ENCODE measurements at regions not wholly inside any gene's neighbourhood (a gene's known extent, or its start where the extent isn't known, plus 50 kb on each side); places are given as distances from the start of the nearest gene placed in this dataset.

DNA sequence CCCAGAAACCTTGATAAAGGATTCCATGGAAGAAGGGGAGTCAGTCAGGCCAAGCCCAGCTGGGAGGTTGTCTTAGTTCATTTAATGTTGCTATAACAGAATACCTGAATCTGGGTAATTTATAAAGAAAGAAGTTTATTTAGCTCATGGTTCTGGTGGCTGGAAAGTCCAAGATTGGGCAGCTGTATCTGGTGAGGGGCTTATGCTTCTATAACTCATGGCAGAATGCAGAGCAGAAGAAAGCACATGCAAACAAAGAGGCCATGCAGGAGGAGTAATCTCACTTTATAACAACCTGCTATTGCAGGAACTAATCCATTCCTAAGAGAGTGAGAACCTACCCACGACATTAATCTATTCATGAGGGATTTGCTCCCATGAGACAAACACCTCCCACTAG, 54.2 kb upstream of the ANKRD1 start:
- DNase-seq (ENCODE audit: low spot score): no peak

DNA sequence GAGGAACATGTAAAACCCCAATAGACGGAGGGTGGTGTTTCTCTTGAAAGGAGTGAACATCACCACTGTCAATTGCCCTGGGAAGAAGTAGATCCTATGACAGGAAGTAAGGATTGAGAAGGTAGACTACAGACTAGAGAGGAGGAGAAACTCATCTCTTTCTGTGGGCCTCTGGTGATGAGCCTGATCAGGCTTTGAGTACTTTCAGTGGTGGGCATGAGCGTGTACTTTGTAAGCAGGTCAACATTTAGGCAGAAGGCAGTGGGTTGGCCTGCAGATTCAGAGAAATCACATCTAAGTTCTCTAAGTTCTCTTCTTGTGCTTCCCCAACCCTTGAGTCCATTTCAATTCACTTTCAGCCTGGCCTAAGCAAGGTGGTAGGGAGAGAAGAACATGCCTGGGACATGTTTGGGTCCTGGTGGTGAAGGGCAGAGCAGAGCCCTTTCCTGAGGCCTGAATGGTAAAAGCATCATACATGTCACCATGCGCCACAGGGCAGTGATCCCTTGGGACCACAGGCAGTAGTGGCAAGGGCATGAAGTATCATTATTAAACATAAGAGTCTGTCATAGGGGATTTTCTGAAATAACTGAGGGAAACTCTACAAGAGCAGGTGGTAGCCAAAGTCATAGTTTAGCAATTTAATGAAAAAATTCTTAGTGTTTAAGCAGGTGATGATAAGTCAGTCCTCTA, 56.4 kb upstream of the ANKRD1 start:
- no peak for DNase-seq (ENCODE audit: low spot score)

DNA sequence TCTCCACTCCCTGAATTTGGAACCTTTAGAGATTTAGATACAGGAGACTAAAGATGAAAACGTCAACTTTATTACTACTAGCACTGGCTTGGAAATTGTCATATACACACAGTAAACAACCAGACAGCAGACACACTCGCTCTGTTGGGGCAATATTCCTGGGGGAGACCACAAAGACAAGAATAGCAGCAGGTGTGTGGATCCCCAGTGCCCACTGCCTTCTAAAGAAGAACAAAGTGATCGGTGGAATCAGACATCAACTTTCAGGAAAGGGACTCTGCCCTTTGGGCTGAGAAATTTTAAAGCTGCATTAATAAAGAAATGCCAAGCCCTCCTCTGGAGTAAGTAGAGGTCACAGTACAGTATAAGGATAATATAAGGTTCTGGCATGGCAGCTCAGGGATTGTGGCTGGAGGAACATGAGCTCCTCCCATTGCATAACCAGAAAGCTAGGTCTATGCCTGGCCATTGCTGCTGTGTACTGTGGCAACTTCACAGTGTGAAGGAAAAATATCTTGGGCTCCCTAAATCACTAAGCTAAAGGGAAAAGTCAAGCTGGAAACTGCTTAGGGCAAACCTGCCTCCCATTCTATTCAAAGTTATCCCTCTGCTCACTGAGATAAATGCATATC, 57.1 kb upstream of the ANKRD1 start:
- no peak for DNase-seq (ENCODE audit: low spot score)

DNA sequence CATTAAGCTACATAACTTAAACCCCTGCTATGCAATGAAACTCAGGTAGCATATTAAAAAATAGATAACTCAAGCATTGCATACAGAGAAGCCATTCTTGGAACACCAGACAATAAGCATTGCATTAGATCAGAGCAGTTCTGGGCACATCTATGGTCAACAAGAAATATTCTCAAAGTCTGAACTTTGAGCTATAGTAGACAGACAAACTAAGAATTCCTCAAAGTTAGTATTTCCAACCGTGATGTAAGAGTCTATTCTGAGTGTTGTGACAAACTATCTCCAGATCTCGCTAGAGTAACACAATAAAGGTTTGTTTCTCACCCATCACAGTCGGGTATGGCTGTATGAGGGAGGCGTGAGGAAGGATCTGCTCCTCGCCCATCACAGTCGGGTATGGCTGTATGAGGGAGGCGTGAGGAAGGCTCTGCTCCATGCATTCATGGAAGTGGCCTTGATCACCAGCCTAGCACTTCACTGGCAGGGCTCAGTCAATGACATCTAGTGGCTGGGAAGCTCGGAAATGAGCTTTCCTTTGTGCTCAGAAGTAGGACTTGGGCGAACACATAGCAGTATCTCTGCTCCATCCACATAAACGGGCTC, 61.6 kb upstream of the ANKRD1 start:
- no peak for DNase-seq (ENCODE audit: low spot score)

DNA sequence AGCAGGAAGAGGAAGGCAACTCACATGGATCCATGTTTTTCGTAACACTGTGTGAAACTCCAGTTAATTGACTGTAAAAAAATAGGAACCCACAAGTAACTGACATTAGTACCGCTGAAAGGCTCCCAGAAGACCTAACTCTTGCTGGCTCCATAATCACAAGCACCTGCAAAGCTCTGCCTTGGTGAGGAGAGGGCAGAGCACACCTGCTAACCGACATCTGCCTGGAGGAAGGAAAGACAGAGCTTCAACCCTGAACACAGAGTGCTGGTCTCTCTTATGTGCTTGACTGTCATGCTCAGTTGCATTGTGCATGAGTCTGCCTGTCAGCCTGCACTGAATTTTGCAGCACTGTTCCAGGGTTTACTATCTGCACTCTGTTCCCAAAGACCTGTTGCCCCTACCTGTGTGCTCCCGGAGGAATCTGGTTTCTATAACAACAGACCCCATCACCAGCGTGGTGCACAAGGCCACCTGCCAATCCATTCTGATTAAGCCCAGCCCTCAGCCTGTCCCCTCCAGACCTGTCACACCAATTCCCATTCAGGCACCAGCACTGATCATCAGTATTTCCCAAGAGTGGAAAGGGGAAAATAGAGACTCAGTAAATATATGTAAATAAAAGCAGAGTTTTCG, 63.1 kb upstream of the ANKRD1 start:
- no peak for DNase-seq (ENCODE audit: low spot score)

DNA sequence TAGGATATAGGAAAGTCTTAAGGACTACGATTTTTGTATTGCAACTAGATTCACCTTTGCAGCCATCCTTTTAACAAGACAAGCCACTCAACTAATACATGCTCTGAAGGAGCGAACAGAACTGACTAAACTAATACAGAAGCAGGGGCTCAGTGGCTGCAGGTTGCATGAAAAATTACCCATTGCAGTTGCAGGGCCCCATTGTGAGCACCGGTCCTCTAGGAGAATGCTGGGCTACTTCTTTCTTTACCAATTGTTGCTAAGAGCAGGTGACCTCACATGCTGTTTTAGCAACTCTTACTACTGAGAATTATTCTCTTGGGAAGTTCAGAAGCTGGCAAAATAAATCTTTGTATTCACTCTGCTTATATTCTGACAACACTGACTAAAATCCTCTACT, 64.0 kb upstream of the ANKRD1 start:
- no peak for DNase-seq (ENCODE audit: low spot score)

DNA sequence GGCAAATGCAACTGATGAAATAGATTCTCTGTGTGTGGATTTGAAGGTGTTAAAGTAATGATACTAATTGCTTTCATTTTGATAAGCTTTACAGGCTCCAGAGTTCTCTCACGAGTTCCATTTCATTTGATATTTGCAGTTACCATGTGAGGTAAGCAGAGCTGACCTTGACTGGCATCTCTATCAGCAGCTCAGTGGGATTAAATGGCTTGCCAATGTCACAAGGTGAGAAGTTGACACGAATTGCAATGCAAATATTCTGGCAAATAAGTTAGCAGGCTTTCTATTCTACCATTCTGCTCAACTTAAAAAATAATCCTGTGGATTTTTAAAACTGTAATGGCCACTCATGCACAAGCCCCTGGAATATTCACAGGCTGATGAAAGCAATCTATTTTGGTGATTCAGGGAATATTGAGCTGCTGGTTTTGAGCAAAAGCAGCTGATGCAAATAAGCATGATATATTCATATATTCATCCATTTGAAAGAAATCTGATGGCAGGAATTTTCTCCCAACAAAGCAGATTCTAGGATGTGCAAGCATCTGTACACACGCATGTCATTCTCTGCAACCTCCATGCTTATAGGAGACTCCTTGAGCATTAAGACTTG, 64.5 kb upstream of the ANKRD1 start:
- DNase-seq (ENCODE audit: low spot score): no peak

DNA sequence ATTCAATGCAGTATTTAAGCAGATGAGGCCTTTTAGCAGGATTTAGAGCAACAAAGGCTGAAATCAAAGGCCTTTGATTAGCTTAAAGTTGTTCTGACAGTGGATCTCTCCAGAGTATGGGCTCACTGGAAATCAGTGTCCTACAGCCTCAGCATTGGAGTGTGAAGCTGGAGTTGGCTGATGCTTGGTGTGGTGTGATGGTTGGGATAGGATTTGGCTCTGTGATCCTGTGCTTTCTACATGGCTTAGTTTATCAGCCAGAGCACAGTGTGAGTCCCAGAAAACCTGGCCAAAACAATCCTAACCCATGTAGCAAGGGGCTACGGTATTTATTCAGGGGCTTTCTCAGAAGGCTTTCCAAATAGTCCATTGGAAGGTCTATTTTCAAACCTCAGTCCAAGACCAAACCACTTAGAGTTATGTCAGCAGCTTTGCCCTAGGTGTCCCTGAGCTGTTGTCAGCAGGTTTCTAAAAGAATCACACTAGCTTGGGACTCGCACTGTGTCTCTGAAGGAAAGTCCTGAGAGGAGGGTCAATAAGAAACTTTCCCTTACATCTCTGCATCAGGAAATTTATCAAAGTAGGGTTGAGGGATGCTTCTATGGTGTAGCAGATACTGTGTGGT, 65.4 kb upstream of the ANKRD1 start:
- no peak for DNase-seq (ENCODE audit: low spot score)

DNA sequence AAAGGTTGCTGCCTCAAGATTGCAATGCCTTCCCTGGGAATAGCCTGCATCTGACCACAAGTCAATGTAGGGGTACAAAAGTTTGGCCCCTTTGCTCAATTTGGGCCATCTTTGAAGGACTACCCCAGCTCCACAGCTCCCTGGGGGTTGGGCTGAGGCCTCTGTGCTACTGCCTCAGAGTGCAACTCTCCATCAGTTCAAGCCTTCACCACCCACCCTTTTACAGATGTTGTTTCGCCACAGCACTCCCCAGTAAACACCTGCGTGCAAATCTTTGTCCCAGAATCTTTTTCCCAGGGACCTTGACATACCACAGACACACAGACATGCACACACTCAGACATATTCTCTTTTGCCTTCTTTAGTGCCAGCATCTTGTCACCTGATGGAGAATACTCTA, 66.0 kb upstream of the ANKRD1 start:
- no peak for DNase-seq (ENCODE audit: low spot score)

DNA sequence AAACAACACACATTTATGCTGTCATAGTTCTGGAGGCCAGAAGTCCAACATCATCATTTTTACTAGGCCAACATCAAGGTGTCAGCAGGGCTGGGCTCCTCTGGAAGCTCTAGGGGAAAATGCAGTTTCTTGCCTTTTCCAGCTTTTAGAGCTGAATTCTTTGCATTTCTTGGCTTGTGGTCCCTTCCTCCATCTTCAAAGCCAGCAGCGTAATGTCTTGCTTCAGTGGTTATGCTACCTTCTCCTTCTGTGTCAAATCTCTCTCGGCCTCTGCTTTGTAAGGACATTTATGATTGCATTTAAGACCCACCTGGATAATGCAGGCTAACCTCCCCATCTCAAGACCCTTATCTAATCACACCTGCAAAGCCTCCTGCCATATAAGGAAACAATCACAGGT, 66.5 kb upstream of the ANKRD1 start:
- no peak for DNase-seq (ENCODE audit: low spot score)

DNA sequence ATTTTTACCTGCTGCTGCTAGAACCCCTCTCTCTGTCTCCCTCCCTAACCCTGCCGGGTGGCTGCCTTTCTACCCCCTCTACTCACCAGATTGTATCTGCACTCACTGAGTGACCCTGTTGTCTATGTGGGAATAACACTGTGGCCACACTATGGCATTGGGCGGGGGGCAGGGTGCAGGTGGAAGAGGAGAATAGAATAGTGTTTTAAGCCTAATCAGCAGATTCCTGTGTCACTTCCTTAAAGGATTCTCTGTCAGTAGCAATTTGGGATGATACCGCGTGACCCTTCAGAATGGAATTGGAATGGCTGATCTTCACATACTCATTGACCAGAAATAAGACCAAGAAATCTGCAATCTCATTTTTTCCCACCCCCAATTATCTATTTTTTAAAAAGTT, 67.1 kb upstream of the ANKRD1 start:
- no peak for DNase-seq (ENCODE audit: low spot score)

DNA sequence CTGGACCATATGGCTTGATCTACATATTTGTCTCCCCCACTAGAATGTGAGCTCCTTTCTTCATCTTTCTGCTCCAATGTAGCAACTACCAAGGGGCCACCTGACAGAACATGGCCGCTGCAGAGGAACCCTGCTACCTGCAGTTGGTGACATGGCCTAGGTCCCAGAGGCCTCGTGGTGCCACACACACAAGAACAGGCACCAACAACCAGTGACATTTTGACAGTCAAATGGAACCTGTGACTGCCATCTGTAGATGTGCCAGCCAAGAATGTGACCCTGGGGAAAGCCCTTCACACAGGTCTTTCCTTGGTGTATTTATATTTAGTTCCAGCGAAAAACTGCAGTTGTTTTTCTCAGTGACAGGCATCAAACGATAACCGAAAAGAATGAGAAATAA, 67.9 kb upstream of the ANKRD1 start:
- no peak for DNase-seq (ENCODE audit: low spot score)

DNA sequence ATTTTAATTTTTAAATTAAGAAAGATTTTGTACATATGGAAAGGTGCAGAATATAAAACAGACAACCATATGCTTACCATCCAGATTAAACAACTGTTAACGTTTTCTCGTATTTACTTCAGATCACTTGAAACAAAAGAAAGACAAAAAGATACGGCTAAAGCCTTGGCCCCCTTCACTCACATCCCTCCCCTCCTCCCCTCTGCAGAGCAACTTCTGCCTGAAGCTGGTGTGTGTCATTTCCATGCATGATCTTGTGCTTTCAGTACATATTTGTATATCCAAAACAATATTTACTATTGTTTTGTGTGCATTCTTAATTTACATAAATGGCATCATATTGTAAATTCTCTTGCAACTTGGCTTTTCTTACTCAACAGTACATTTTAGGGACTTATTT, 68.5 kb upstream of the ANKRD1 start:
- DNase-seq (ENCODE audit: low spot score): no peak

DNA sequence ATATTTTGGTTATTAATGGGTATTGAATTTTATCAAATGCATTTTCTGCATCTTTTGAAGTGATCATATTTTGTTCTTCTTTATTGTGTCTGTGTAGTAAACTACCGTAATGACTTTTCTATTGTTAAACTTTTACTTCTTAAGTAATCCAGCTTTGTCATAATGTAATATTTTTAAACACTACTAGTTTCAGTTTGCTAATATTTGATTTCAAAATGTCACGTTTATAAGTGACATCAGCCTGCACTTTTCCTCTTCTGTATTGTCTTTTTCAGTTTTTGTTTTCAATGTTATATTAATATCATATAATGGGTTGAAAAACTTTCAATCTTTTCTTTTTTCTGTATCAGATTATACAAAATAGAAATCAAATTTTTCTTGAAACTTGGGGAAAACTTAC, 71.6 kb upstream of the ANKRD1 start:
- DNase-seq (ENCODE audit: low spot score): no peak

DNA sequence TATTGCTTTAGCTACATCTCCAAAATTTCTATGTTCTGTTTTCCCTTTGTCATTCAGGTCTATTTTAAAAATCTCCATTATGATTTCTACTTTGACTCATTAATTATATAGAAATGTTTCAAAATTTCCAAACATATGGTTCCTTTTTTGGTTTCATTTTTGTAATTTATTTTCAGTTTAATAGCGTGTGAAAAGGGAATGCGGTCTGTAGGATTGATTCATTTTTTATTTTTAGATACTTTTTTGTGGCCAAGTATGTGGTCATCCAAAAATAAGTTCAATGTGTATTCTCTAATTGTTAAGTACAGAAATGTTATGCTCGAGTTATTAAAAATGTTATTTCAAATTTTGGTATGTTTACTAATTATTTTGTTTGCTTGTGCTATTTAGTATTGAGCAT, 72.5 kb upstream of the ANKRD1 start:
- no peak for DNase-seq (ENCODE audit: low spot score)

DNA sequence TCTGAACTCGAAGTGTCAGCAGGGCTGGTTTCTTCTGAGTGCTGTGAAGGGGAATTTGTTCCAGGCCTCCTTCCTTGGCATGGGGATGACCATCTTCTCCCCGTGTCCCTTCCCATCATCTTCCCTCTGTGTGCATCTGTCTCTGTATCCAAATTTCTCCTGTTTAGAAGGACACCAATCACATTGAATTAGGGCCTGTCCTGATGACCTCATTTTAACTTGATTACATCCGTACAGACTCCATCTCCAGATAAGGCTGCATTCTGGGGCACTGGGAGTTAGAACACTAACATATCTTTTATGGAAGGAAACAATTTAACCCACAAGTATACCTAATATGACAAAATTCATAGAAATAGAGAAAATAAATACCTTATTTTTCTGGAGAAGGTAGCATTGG, 76.8 kb upstream of the ANKRD1 start:
- no peak for DNase-seq (ENCODE audit: low spot score)

DNA sequence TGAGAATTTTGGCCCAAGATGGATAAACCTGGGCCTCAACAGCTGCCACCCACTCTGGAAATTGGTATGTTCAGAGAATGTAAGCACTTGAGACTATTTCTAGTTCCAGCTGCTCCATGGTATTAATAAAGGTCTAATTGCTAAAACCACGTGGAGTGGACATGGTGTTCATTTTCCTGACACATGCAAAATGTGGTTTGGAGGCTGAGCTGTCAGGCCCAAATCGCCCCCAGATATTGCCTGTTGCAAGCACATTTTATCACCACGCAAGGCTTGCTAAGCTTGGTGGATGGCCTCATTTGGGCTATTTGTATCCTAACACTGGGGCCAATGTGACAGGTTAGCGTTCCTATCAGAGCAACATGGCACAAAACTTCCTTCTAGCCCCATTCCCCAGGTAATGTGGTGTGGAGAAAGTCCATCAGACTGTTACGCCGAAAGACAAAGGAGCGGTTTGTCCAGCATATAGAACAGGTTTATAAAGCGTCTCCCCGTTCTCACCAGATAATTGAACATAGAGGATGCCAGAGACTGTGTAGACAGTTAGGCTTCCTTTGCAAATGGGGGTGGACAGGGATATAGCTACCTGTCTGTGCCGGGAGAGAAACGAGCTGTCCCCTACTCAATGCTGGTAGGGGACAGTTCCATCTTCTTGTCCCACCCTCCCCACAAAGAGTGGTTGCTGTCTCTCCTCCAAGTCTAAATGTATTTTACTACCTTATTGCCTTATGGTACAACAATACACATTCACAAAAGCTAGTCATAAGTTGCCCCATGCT, 78.0 kb upstream of the ANKRD1 start:
- DNase-seq (ENCODE audit: low spot score): no peak

DNA sequence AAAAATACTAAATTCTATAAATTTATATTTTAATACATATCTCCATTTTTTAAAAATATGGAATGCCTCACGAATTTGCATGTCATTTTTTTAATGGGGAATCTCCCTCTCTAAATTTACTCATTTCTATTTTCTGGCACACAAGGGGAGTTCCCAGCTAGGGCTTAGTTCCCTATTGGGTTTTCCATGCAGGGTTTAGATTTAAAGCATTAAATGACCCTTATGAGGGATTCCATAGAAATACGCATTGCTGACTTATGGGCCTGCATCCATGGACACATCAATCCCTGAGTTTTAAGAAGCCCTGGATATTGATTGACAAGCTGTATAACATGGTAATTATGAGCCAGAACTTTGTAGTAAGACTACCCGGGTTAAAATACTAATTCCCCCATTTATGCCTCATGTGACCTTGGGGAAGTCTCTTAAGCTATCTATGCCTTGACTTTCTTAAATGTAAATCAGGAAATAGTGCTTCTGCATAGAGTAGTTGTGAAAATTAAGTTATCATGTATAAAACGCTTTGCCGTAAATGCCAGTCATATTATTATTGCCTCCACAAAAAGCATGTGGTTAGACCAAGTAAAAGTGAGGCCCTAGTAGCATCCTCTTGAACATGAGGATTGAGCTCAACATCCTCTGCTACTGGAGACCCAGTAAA, 78.8 kb upstream of the ANKRD1 start:
- DNase-seq (ENCODE audit: low spot score): no peak

DNA sequence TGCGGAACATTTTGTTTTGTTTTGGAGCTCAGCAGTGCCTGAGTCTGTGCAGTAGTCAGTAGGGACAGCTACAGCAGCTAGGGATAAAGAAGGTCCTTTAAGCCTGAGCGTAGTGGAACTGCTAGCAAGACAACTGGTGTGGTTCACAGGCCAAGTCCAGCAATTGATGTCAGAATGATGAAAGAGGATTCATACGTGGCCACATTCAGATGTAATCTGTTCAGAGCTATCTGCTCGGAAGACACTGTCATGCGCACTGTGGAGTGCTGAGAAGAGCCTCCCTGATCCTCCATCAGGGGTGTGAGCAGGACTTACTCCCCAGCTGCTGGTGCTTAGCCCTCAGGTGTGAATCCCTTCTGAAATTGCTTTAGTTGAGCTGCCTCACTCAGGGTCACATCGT, 79.6 kb upstream of the ANKRD1 start:
- no peak for DNase-seq (ENCODE audit: low spot score)

DNA sequence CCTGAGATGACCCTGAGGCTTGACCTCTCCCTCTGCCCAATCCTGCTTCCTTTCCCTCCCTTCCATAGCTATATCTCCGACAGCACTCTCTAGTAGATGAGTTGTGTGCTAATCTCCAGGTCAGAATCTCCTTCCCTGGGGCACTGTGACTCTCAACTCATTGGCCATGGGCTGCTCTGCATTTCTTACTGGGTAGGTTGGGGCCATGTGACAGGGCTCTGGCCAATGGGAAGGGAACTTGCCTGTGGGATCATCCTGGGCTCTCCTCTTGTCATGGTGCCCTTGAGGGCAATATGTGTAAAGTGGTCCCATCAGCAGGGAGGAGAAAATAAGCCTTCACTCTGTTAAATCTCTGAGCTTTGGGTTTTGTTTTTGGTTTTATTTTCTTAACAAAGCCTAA, 80.1 kb upstream of the ANKRD1 start:
- no peak for DNase-seq (ENCODE audit: low spot score)

DNA sequence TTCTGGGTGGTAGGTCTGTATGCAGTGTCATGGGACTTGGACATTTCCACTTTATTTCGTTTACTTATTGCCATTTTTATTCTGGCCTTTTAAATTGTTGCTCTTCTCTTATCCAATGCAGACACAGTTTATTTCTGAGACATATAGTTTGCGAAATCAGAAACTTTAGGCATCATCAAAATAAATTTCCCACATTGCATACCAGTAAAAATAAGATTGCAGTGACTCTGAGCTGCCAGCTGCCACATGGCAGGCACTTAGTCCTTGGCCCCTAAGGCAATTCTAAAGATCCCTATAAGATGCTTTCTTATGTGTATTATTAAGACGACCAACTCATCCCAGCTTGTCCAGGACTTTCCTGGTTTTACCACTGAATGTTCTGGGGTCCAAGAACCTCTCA, 81.8 kb upstream of the ANKRD1 start:
- no peak for DNase-seq (ENCODE audit: low spot score)

All from HuH-7.5 (cell line).